PC-9 (cell line): ENCODE measurements at regions not wholly inside any gene's neighbourhood (a gene's known extent, or its start where the extent isn't known, plus 50 kb on each side); places are given as distances from the start of the nearest gene placed in this dataset.

Experiments
- BruUV-seq: library from RNA; stranded (reverse); fragments of 400-500 nt; replicated peaks from 2 replicates; lab custom pipeline; 2021; lab: Mats Ljungman, UMichigan
- CTCF ChIA-PET: fragments of 300-600 bp; sonication (Branson Sonifier 250); formaldehyde crosslinking; loops from one replicate; lab custom pipeline; 2022; ENCODE audit warnings: antibody characterized with exemption; lab: Charles Lee
- POLR2A ChIA-PET: fragments of 300-600 bp; sonication (Branson Sonifier 250); formaldehyde crosslinking; loops from one replicate; lab custom pipeline; 2022; ENCODE audit warnings: antibody characterized with exemption; ENCODE audit not compliant: unreplicated experiment; lab: Charles Lee
- DNase-seq, 2 experiments: peaks; one replicate each; pipeline versions ENCODE4 v3.0.0 to v3.0.0-alpha.2; 2015 to 2022; ENCODE audit warnings: mixed read lengths in 1 of 2
- H2AFZ ChIP-seq: fragments of 200-600 bp; sonication (generic); 2 replicates; pipeline ENCODE4 v1.8.1; 2017; ENCODE audit warnings: antibody characterized with exemption
- H3F3A ChIP-seq: fragments of 200-600 bp; sonication (generic); 2 replicates; pipeline ENCODE4 v1.8.1; 2017; ENCODE audit warnings: antibody characterized with exemption, mild to moderate bottlenecking, low read depth; ENCODE audit not compliant: insufficient read depth
- H3K27ac ChIP-seq: fragments of 200-600 bp; sonication (generic); 2 replicates; pipeline ENCODE4 v1.6.1; 2016; ENCODE audit warnings: mixed run types
- H3K27me3 ChIP-seq: fragments of 200-600 bp; sonication (generic); 2 replicates; pipeline ENCODE4 v1.6.1; 2016; ENCODE audit warnings: low read depth, mixed run types; ENCODE audit not compliant: insufficient read depth
- H3K36me3 ChIP-seq: fragments of 200-600 bp; sonication (generic); 2 replicates; pipeline ENCODE4 v1.6.1; 2016; ENCODE audit warnings: low read depth, mixed run types
- H3K4me1 ChIP-seq: fragments of 200-600 bp; sonication (generic); replicated peaks from 2 replicates; pipeline ENCODE4 v1.6.1; 2016; ENCODE audit warnings: mixed run types; ENCODE audit not compliant: insufficient read depth
- H3K4me2 ChIP-seq: fragments of 200-600 bp; sonication (generic); 2 replicates; pipeline ENCODE4 v1.6.1; 2017; ENCODE audit warnings: mixed run types
- H3K4me3 ChIP-seq: fragments of 200-600 bp; sonication (generic); 2 replicates; pipeline ENCODE4 v1.6.1; 2016; ENCODE audit warnings: mixed run types
- H3K79me2 ChIP-seq: fragments of 200-600 bp; sonication (generic); 2 replicates; pipeline ENCODE4 v1.6.1; 2017; ENCODE audit warnings: low read depth, mixed run types
- H3K9me2 ChIP-seq: fragments of 200-600 bp; sonication (generic); 2 replicates; pipeline ENCODE4 v1.8.1; 2017; ENCODE audit warnings: mild to moderate bottlenecking; ENCODE audit not compliant: insufficient read depth
- H3K9me3 ChIP-seq: fragments of 200-600 bp; sonication (generic); 2 replicates; pipeline ENCODE4 v1.8.1; 2016; ENCODE audit warnings: low read depth; ENCODE audit not compliant: insufficient read depth
- H4K20me1 ChIP-seq: fragments of 200-600 bp; sonication (generic); 2 replicates; pipeline ENCODE4 v1.8.1; 2017; ENCODE audit not compliant: insufficient read depth
- EZH2 ChIP-seq: fragments of 200-600 bp; sonication (generic); IDR thresholded peaks from 2 replicates; pipeline ENCODE4 v1.8.0; 2017; ENCODE audit warnings: antibody characterized with exemption, low read depth
- intact Hi-C: fragments of 100-400 bp; cut with micrococcal nuclease; formaldehyde crosslinking; loops from one replicate; pipeline ENCODE4 v1.10.0; 2022; ENCODE audit not compliant: unreplicated experiment
- TF ChIP-seq, protein P1 (sequence below): fragments of 200-600 bp; sonication (generic); conservative IDR thresholded peaks from 2 replicates; pipeline ENCODE4 v1.6.1; 2017; ENCODE audit warnings: mixed run types, antibody characterized with exemption, mild to moderate bottlenecking, moderate library complexity

DNA sequence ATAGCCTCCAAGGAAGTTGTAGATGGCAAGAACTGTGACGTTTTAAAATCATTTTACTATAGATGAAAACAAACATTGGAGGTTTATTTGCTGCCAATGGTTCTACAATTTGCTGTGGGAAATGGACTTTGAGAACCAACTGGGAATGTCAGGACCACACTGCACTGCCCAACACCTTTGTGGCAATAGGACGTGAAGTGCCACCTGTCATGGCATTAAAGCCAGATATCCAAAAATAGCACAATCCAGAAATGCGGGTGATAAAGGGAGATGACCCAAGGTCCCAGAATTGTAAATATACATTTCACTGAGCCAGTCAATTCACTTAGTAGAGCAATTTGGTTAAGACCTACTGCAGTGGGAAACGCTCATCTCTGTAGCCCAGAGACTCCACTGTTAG is 116.4 kb downstream of the MPP7 start:
- no peaks in the 10 kb centered on the region for H3K4me1 ChIP-seq
- H4K20me1 ChIP-seq: no peaks in the 10 kb centered on the region
- no peak overlapping the region for H2AFZ ChIP-seq
- no peaks in the 10 kb centered on the region for H3K79me2 ChIP-seq
- no peak for DNase-seq
- no peak overlapping the region for H3K27ac ChIP-seq
- no peaks in the 10 kb centered on the region for H3K9me2 ChIP-seq
- H3K4me3 ChIP-seq: no peak overlapping the region
- H3K27me3 ChIP-seq: no peaks in the 10 kb centered on the region
- intact Hi-C loops: no loop called here
- no peaks in the 10 kb centered on the region for H3K36me3 ChIP-seq
- TF ChIP-seq, protein P1, sequence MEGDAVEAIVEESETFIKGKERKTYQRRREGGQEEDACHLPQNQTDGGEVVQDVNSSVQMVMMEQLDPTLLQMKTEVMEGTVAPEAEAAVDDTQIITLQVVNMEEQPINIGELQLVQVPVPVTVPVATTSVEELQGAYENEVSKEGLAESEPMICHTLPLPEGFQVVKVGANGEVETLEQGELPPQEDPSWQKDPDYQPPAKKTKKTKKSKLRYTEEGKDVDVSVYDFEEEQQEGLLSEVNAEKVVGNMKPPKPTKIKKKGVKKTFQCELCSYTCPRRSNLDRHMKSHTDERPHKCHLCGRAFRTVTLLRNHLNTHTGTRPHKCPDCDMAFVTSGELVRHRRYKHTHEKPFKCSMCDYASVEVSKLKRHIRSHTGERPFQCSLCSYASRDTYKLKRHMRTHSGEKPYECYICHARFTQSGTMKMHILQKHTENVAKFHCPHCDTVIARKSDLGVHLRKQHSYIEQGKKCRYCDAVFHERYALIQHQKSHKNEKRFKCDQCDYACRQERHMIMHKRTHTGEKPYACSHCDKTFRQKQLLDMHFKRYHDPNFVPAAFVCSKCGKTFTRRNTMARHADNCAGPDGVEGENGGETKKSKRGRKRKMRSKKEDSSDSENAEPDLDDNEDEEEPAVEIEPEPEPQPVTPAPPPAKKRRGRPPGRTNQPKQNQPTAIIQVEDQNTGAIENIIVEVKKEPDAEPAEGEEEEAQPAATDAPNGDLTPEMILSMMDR: no peak
- no peak for TF ChIP-seq EZH2
- no peaks in the 10 kb centered on the region for H3K9me3 ChIP-seq
- ChIA-PET CTCF (no interaction called here), POLR2A (no interaction called here)
- H3K4me2 ChIP-seq: no peak overlapping the region
- BruUV-seq: no TSS peak
- H3F3A ChIP-seq: no peaks in the 10 kb centered on the region

DNA sequence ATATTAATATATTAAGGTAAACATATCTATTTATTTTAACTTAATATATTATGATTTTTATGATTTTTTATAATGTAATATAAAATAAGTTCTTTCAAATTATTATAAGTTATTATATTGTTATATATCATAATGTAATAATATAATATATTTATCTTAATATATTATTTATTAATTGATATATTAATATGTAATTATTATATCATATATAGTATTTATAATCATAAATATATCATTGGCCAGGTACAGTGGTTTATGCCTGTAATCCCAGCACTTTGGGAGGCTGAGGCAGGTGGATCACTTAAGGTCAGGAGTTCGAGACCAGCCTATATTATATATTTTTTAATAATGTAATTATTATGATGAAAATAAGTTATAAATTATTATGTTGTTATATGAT is 118.1 kb downstream of the MPP7 start:
- TF ChIP-seq EZH2: no peak
- TF ChIP-seq, protein P1: no peak
- H3K4me3 ChIP-seq: no peak overlapping the region
- no peak for DNase-seq
- H3K4me1 ChIP-seq: no peaks in the 10 kb centered on the region
- no peaks in the 10 kb centered on the region for H3K27me3 ChIP-seq
- POLR2A ChIA-PET: no interaction called here
- BruUV-seq: no TSS peak
- no peak overlapping the region for H2AFZ ChIP-seq
- no peak overlapping the region for H3K4me2 ChIP-seq
- intact Hi-C loops: no loop called here
- H4K20me1 ChIP-seq: no peaks in the 10 kb centered on the region
- no peaks in the 10 kb centered on the region for H3K79me2 ChIP-seq
- no peak overlapping the region for H3K27ac ChIP-seq
- H3F3A ChIP-seq: no peaks in the 10 kb centered on the region
- H3K36me3 ChIP-seq: no peaks in the 10 kb centered on the region
- no peaks in the 10 kb centered on the region for H3K9me3 ChIP-seq
- CTCF ChIA-PET: no interaction called here
- no peaks in the 10 kb centered on the region for H3K9me2 ChIP-seq

DNA sequence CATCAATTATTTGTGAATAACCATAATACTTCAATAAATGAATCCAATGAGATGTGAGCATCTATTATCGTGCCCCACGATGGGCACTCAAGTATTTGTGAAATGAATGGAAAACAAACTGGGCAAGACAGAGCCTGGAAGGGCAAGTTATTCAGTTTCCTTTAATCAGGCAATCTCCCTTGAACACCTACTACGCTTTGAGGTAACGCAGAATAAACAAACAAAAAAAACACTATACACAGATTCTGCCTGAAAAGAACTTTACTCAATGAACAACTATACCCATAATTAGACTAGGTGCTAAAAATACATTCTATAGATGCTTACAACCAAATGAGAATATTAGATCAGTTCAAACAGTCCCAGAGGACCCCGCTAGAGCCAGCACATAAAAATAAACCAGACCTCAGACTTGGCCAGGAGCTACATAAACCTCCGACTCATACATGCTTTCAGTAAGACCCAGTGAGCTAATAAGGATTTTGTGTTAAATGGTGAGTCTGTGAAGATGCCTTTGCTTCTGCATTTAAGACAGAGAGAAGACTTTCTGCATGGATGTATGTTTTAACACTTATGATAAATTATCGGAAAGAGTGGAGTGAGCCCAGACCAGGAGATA is 121.3 kb downstream of the MPP7 start:
- no peak for DNase-seq
- CTCF ChIA-PET: no interaction called here
- H3K4me3 ChIP-seq: no peak overlapping the region
- no peaks in the 10 kb centered on the region for H4K20me1 ChIP-seq
- H3K4me1 ChIP-seq: no peaks in the 10 kb centered on the region
- H3K27ac ChIP-seq: no peak overlapping the region
- POLR2A ChIA-PET: no interaction called here
- TF ChIP-seq EZH2: no peak
- TF ChIP-seq, protein P1: no peak
- H3K27me3 ChIP-seq: no peaks in the 10 kb centered on the region
- no peaks in the 10 kb centered on the region for H3K9me2 ChIP-seq
- no peak overlapping the region for H3K4me2 ChIP-seq
- no peaks in the 10 kb centered on the region for H3K79me2 ChIP-seq
- no peaks in the 10 kb centered on the region for H3K36me3 ChIP-seq
- H2AFZ ChIP-seq: no peak overlapping the region
- no TSS peak for BruUV-seq
- no peaks in the 10 kb centered on the region for H3K9me3 ChIP-seq
- H3F3A ChIP-seq: no peaks in the 10 kb centered on the region
- intact Hi-C loops: no loop called here
